CD4-positive, alpha-beta T cell (primary cell): ENCODE measurements at regions not wholly inside any gene's neighbourhood (a gene's known extent, or its start where the extent isn't known, plus 50 kb on each side); places are given as distances from the start of the nearest gene placed in this dataset.

Experiments used
- ATAC-seq: fragments of 200-7000 bp; cut with Tn5 transposase; one replicate; pipeline ENCODE4 v1.10.0; 2022; ENCODE audit warnings: mild to moderate bottlenecking; ENCODE audit not compliant: poor library complexity
- CTCF ChIA-PET: fragments of 350-600 bp; sonication (Branson Sonifier 250); formaldehyde crosslinking; loops from one replicate; lab custom pipeline; 2021; ENCODE audit warnings: antibody characterized with exemption, inconsistent platforms; lab: Charles Lee
- POLR2A ChIA-PET: fragments of 350-600 bp; sonication (Branson Sonifier 250); formaldehyde crosslinking; loops from one replicate; lab custom pipeline; 2021; ENCODE audit warnings: antibody characterized with exemption, inconsistent platforms; lab: Charles Lee
- DNase-seq, 14 experiments: peaks; one replicate each; pipeline ENCODE4 v3.0.0-alpha.2; 2013 to 2020; ENCODE audit warnings: mixed read lengths in 2 of 14
- H3K27ac ChIP-seq, 2 donors: one replicate each; pipeline versions ENCODE4 v1.5.1 to v1.7.0; 2013; ENCODE audit warnings: low read length in 2 of 2, low read depth in 1 of 2, mild to moderate bottlenecking in 1 of 2
- H3K27me3 ChIP-seq, 2 experiments: 1 replicate in 1 of 2; 2 replicates in 1 of 2; pipeline versions ENCODE4 v1.6.1 to v1.7.0; 2013; ENCODE audit warnings: low read length in 2 of 2, control low read depth in 1 of 2, mild to moderate bottlenecking in 1 of 2, moderate library complexity in 1 of 2; ENCODE audit not compliant: insufficient read depth in 2 of 2, control insufficient read depth in 1 of 2
- H3K36me3 ChIP-seq: one replicate; pipeline ENCODE4 v1.6.1; 2013; ENCODE audit warnings: low read length, control low read depth; ENCODE audit not compliant: insufficient read depth
- H3K4me1 ChIP-seq: one replicate; pipeline ENCODE4 v1.6.1; 2013; ENCODE audit warnings: low read length, control low read depth; ENCODE audit not compliant: insufficient read depth
- H3K4me3 ChIP-seq: one replicate; pipeline ENCODE4 v1.5.1; 2013; ENCODE audit warnings: mild to moderate bottlenecking, low read length, moderate library complexity
- H3K9me3 ChIP-seq, 2 experiments: 1 replicate in 1 of 2; 2 replicates in 1 of 2; pipeline versions ENCODE4 v1.6.1 to v1.7.0; 2013; ENCODE audit warnings: low read length in 2 of 2, mild to moderate bottlenecking in 2 of 2, control low read depth in 1 of 2, moderate library complexity in 1 of 2; ENCODE audit not compliant: control insufficient read depth in 1 of 2, insufficient read depth in 1 of 2
- H3K27ac Mint-ChIP-seq: one replicate; pipeline ENCODE4 v1.8.0; 2020; ENCODE audit warnings: mixed read lengths
- H3K27me3 Mint-ChIP-seq: one replicate; pipeline ENCODE4 v1.8.0; 2021; ENCODE audit warnings: mixed read lengths
- H3K36me3 Mint-ChIP-seq: one replicate; pipeline ENCODE4 v1.8.0; 2021; ENCODE audit warnings: low read depth, mixed read lengths
- H3K4me1 Mint-ChIP-seq: one replicate; pipeline ENCODE4 v1.8.0; 2021; ENCODE audit warnings: low read depth, mixed read lengths
- H3K4me3 Mint-ChIP-seq: one replicate; pipeline ENCODE4 v1.8.0; 2020; ENCODE audit warnings: mild to moderate bottlenecking, mixed read lengths
- H3K9me3 Mint-ChIP-seq: one replicate; pipeline ENCODE4 v1.8.0; 2020; ENCODE audit warnings: mixed read lengths
- CTCF ChIP-seq: fragments of 200-600 bp; IDR thresholded peaks from one replicate; pipeline ENCODE4 v1.8.0; 2022; ENCODE audit warnings: antibody characterized with exemption, mild to moderate bottlenecking
- intact Hi-C, 2 experiments: fragments of 100-400 bp; cut with DNase I in 1 of 2; cut with micrococcal nuclease in 1 of 2; formaldehyde crosslinking; loops; one replicate each; pipeline versions ENCODE4 v1.15.1 to v1.9.0; 2023 to 2025; cut with DNase I, micrococcal nuclease

GRCh38 chr13:44171156-44171555 is 202.5 kb upstream of the SERP2 start:
- Histone ChIP-seq H3K4me3 (no peak overlapping the region), H3K9me3 (no peaks in the 10 kb centered on the region), H3K36me3 (no peaks in the 10 kb centered on the region), H3K27me3 (no peaks in the 10 kb centered on the region), H3K27ac (no peak overlapping the region), H3K4me1 (no peaks in the 10 kb centered on the region)
- H3K4me1 Mint-ChIP-seq: no peaks in the 10 kb centered on the region
- POLR2A ChIA-PET: no interaction called here
- H3K36me3 Mint-ChIP-seq: no peaks in the 10 kb centered on the region
- H3K4me3 Mint-ChIP-seq: no peak overlapping the region
- H3K27ac Mint-ChIP-seq: no peak overlapping the region
- intact Hi-C loops: no loop called here
- no peaks in the 10 kb centered on the region for H3K27me3 Mint-ChIP-seq
- no peak for TF ChIP-seq CTCF
- CTCF ChIA-PET: no interaction called here
- no peak for DNase-seq
- ATAC-seq: no peak
- no peaks in the 10 kb centered on the region for H3K9me3 Mint-ChIP-seq

- H3K27ac Mint-ChIP-seq: no peak overlapping the region
- no peaks in the 10 kb centered on the region for H3K36me3 Mint-ChIP-seq
- H3K9me3 Mint-ChIP-seq: no peaks in the 10 kb centered on the region
- no peaks in the 10 kb centered on the region for H3K27me3 Mint-ChIP-seq
- intact Hi-C loops: no loop called here
- Histone ChIP-seq H3K4me1 (no peaks in the 10 kb centered on the region), H3K27ac (no peak overlapping the region), H3K4me3 (no peak overlapping the region), H3K9me3 (no peaks in the 10 kb centered on the region), H3K36me3 (no peaks in the 10 kb centered on the region), H3K27me3 (no peaks in the 10 kb centered on the region)
- no peak for TF ChIP-seq CTCF
- DNase-seq: no peak
- no peak overlapping the region for H3K4me3 Mint-ChIP-seq
- ChIA-PET POLR2A (no interaction called here), CTCF (no interaction called here)
- no peak for ATAC-seq
- H3K4me1 Mint-ChIP-seq: no peaks in the 10 kb centered on the region
These were observed 201.8 kb upstream of the SERP2 start for GRCh38 chr13:44171861-44172260.

- no peak overlapping the region for H3K27ac Mint-ChIP-seq
- no peaks in the 10 kb centered on the region for H3K9me3 Mint-ChIP-seq
- H3K4me3 ChIP-seq: no peak overlapping the region
- H3K36me3 ChIP-seq: no peaks in the 10 kb centered on the region
- POLR2A ChIA-PET: no interaction called here
- no peaks in the 10 kb centered on the region for H3K4me1 Mint-ChIP-seq
- H3K27me3 Mint-ChIP-seq: no peaks in the 10 kb centered on the region
- DNase-seq: no peak
- TF ChIP-seq CTCF: no peak
- H3K27ac ChIP-seq: no peak overlapping the region
- no peaks in the 10 kb centered on the region for H3K4me1 ChIP-seq
- no peaks in the 10 kb centered on the region for H3K27me3 ChIP-seq
- no peaks in the 10 kb centered on the region for H3K9me3 ChIP-seq
- H3K36me3 Mint-ChIP-seq: no peaks in the 10 kb centered on the region
- no peak for ATAC-seq
- intact Hi-C loops: no loop called here
- H3K4me3 Mint-ChIP-seq: no peak overlapping the region
- CTCF ChIA-PET: no interaction called here
These were observed 201.3 kb upstream of the SERP2 start for GRCh38 chr13:44172281-44172810.
